ENCODE measurements at regions not wholly inside any gene's neighbourhood (a gene's known extent, or its start where the extent isn't known, plus 50 kb on each side); places are given as distances from the start of the nearest gene placed in this dataset.
"Not testable (repeated sequence)": the region's sequence is repeated elsewhere in the genome, so short reads cannot be mapped to it uniquely, and the experiment has no call there.

DNA sequence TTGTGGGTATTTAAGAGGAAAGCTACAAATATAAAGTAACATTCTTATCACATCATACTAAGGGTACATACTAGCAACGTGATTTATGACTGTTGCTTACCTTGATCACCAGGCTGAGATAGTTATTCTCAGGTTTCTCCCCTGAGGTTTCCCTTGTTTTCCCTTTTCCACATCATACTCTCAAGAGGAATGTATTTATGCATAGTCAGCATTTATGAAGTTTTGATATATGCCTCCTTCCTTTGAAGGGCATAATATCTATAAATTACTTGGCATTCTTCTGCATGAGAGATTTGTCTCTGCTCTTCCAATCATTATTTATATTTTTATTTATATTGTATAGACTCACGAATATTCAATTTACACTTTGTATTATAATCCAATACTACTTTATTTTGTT, 726.7 kb upstream of the ADGRB3 start:
- no peak for DNase-seq (ENCODE audit: low read depth)

DNA sequence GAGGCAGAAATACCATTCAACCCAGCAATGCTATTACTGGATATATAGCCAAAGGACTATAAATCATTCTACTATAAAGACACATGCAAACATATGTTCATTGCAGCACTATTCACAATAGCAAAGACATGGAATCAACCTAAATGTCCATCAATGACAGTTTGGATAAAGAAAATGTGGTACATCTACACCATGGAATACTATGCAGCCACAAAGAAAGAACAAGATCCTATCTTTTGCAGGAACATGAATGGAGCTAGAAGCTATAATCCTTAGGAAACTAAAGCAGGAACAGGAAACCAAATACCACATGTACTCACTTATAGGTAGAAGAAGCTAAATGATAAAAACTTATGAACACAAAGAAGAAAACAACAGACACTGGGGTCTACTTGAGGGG, 730.3 kb upstream of the ADGRB3 start:
- not testable (repeated sequence) for DNase-seq (ENCODE audit: low read depth)

GRCh38 chr6:67898875-67899274, 736.2 kb upstream of the ADGRB3 start:
- DNase-seq (ENCODE audit: low read depth) = no peak

DNA sequence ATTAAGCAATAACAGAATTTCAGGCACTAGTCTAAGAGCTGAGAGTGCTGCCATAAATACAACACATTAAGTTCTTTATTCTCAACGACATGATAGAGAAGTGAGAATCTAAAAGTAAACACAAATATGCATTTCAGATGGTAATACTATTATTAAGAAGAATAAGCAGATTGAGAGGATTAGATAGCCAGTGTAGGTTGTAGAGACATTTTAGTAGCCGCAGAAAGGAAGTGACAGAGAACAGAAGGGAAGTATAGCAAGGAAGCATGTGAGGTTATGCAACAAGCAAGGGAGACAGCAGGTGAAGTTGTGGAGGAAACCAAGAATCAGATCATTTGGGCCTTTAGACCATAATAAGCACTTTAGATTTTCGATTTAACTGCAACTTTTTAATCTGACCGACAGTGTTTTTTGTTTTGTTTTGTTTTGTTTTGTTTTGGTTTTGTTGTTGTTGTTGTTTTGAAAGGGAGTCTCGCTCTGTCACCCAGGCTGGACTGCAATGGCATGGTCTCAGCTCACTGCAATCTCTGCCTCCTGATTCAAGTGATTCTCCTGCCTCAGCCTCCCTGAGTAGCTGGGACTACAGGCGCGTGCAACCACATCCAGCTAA, 737.0 kb upstream of the ADGRB3 start:
- DNase-seq (ENCODE audit: low read depth) = no peak

- no peak for DNase-seq (ENCODE audit: low read depth)
These were observed 738.6 kb upstream of the ADGRB3 start for GRCh38 chr6:67896476-67896875.

DNA sequence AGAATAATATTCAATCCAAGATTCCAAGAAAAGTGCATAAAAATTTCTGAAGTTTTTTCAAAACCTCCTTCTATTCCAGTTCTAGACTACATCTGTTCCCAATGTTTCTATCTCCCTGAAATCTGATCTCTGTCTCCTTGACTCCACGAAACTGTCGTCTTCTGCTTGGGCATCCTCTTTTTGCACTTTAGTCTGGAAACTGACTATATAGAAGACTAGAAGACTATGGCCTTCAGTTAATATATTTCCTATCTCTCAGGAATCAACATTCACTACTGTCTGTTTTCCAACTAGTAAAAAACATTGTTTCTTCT, 745.4 kb upstream of the ADGRB3 start:
- no peak for DNase-seq (ENCODE audit: low read depth)

GRCh38 chr6:67888886-67889681, 746.0 kb upstream of the ADGRB3 start:
- DNase-seq (ENCODE audit: low read depth) = peak; percentile 45

DNA sequence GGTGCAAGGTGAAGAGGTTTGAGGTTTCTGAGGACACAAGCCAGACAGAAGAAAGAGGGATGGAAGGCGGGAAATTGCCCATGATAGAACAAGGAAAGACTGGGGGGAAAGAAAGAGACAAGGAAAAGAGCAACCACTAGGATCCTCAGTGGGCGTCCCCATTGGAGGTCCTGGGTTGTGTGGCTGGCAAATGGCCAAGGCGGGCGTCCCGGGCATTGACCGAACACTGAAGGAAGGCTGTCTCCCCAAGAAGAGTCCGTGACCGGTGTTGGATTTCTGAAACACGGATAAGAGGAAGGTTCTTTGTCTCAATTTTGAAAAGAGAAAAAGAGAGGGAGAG, 746.6 kb upstream of the ADGRB3 start:
- no peak for DNase-seq (ENCODE audit: low read depth)

DNA sequence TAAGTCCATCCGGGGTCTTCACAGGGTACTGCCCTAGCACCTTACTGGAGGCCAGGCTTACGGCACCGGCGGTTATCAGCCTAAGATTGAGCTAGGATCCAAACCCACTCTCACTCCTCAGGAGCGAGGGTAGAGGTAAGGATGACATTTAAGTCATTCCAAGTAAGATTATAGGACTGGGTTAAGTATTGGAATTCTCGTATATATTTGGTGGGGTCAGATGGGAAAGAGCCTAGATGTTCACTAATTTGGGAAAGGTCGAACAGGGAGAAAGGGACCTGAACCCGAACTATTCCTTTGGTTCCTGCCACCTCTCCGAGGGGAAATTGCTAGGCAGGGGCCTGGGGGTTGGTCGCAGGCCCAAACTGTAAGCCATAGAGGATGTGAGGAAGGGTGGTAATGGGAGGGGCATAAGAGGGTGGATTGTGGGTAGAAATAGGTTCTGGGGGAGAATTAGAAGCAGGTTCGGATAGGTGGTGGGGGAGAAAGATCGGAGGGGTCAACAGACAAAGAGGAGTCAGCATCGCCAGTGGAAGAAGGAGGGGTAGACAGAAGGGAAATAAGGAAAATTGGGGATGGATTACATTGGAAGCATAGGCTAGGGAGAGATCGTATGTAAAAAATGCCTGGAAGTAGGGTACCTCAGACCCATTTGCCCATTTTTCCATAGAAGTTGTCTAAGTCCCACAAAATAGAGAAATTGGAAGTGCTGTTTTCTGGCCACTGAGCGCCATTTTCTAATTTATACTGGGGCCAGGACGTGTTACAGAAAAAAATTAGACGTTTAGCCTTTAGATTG, 747.1 kb upstream of the ADGRB3 start:
- no peak for DNase-seq (ENCODE audit: low read depth)

DNA sequence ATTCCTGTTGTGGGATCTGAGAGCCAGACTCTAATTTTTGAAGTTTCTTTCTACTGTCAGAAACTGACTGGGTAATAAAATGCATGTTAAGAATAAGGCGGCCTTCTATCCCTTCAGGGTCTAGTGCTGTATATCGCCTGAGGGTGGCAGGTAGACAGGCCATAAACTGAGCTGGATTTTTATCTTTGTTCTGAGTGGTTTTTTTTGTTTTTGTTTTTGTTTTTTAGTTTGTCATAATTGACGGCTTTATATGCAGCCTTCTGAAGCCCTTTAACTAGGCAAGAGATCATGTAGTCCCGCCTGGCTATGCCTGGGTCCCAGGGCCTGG, 747.7 kb upstream of the ADGRB3 start:
- DNase-seq (ENCODE audit: low read depth) = no peak

- no peak for DNase-seq (ENCODE audit: low read depth)
These were observed 748.2 kb upstream of the ADGRB3 start for GRCh38 chr6:67886840-67887292.

- no peak for DNase-seq (ENCODE audit: low read depth)
These were observed 748.9 kb upstream of the ADGRB3 start for GRCh38 chr6:67886036-67886707.

GRCh38 chr6:67885081-67886033, 749.7 kb upstream of the ADGRB3 start:
- no peak for DNase-seq (ENCODE audit: low read depth)

DNA sequence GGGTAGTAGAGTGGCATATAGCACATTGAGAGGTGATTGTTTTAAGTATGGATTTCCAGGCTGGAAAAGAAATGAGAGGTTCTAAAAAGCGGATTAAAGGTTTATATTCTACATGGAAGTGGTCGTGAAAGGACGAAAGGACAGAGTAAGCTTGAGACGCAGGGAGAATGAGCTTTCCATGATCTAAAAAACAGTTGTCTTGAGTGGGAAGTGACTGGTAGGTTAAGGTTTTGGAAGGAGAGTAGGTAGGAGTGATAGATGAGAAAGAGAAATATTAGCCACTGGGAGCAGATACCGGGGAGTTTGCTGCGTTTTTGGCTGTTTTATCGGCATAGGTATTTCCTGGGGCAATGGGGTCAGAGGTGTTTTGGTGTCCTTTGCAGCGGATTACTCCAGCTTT, 750.6 kb upstream of the ADGRB3 start:
- no peak for DNase-seq (ENCODE audit: low read depth)

GRCh38 chr6:67883500-67884366, 751.3 kb upstream of the ADGRB3 start:
- DNase-seq (ENCODE audit: low read depth) = no peak

- DNase-seq (ENCODE audit: low read depth) = no peak
These were observed 752.4 kb upstream of the ADGRB3 start for GRCh38 chr6:67882436-67883311.

- DNase-seq (ENCODE audit: low read depth) = no peak
These were observed 753.4 kb upstream of the ADGRB3 start for GRCh38 chr6:67881706-67882065.

DNA sequence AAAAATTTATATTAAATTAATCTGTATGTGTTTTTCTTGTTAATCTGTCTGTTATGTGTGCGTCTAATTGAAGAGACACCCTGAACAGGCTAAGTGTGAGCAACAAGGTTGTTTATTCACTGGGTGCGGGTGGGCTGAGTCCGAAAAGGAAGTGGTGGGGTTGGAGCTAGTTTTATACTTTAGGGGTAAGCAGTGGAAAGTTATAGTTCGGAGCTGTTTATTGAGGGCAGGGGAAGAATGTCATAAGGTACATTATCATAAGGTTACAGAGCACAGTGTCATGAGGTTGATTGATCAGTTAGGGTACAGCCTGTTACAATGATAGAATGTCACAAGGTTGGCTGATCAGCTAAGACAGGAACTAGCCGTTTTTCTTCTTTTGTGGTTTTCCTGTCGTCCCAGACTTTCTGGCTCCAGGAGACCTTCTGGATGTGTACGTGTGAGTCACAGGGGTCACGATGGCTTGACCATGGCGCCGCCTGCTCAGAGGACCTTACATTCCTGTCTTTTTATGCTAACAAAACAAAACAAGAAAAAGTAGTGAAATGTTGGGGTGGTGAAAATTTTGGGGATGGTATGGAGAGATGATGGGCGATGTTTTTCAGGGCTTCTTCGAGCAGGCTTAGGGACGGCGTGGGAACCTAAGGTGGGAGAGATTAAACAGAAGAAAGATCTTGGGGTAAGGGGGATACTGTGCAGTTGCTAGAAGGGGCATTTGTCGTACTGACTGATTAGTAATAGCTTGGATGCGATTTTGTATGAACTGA, 754.0 kb upstream of the ADGRB3 start:
- DNase-seq (ENCODE audit: low read depth) = peak; percentile 15

DNA sequence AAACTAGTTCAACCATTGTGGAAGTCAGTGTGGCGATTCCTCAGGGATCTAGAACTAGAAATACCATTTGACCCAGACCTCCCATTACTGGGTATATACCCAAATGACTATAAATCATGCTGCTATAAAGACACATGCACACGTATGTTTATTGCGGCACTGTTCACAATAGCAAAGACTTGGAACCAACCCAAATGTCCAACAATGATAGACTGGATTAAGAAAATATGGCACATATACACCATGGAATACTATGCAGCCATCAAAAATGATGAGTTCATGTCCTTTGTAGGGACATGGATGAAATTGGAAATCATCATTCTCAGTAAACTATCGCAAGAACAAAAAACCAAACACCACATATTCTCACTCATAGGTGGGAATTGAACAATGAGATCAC, 754.7 kb upstream of the ADGRB3 start:
- DNase-seq (ENCODE audit: low read depth) = not testable (repeated sequence)

Data from renal cortical epithelial cell (primary cell).